Neutrophil (primary cell): ENCODE measurements at regions not wholly inside any gene's neighbourhood (a gene's known extent, or its start where the extent isn't known, plus 50 kb on each side); places are given as distances from the start of the nearest gene placed in this dataset.

Source experiments
- H3K27ac ChIP-seq: fragments of 200-600 bp; sonication (generic); 2 replicates; pipeline ENCODE4 v1.5.1; 2016; ENCODE audit warnings: mild to moderate bottlenecking, moderate library complexity
- H3K27me3 ChIP-seq: fragments of 200-600 bp; sonication (generic); 2 replicates; pipeline ENCODE4 v1.6.0; 2016; ENCODE audit warnings: mild to moderate bottlenecking
- H3K36me3 ChIP-seq: fragments of 200-600 bp; sonication (generic); 2 replicates; pipeline ENCODE4 v1.5.1; 2017
- H3K4me1 ChIP-seq, 2 experiments: fragments of 200-600 bp in 1 of 2; sonication (generic) in 1 of 2; 1 replicate in 1 of 2; 2 replicates in 1 of 2; pipeline versions ENCODE4 v1.5.1 to v1.6.1; 2013 to 2016; ENCODE audit warnings: low read depth in 1 of 2, low read length in 1 of 2, mild to moderate bottlenecking in 1 of 2, moderate library complexity in 1 of 2; ENCODE audit not compliant: control insufficient read depth in 1 of 2, insufficient read depth in 1 of 2
- H3K4me3 ChIP-seq, 2 experiments: fragments of 200-600 bp in 1 of 2; sonication (generic) in 1 of 2; 1 replicate in 1 of 2; 2 replicates in 1 of 2; pipeline ENCODE4 v1.5.1; 2013 to 2016; ENCODE audit warnings: low read depth in 1 of 2, low read length in 1 of 2, mild to moderate bottlenecking in 1 of 2, moderate library complexity in 1 of 2
- H3K9me3 ChIP-seq: fragments of 200-600 bp; sonication (generic); 2 replicates; pipeline ENCODE4 v1.5.1; 2016
- CTCF ChIP-seq: fragments of 200-600 bp; sonication (generic); IDR thresholded peaks from 2 replicates; pipeline ENCODE4 v1.5.1; 2016; ENCODE audit warnings: antibody characterized with exemption

- no peak for TF ChIP-seq CTCF
- Histone ChIP-seq H3K27me3 (peaks cover 58% of the 10 kb centered on the region), H3K9me3 (no peaks in the 10 kb centered on the region), H3K4me3 (no peak overlapping the region), H3K36me3 (no peaks in the 10 kb centered on the region), H3K27ac (no peak overlapping the region), H3K4me1 (no peaks in the 10 kb centered on the region)
Observed at GRCh38 chr7:374706-375311, 84.8 kb downstream of the FOXL3 start.

- H3K4me1 ChIP-seq = no peaks in the 10 kb centered on the region
- no peak overlapping the region for H3K4me3 ChIP-seq
- H3K27ac ChIP-seq = no peak overlapping the region
- no peaks in the 10 kb centered on the region for H3K9me3 ChIP-seq
- peaks cover 63% of the 10 kb centered on the region for H3K27me3 ChIP-seq
- no peak for TF ChIP-seq CTCF
- no peaks in the 10 kb centered on the region for H3K36me3 ChIP-seq
Observed at GRCh38 chr7:375321-375831, 85.4 kb downstream of the FOXL3 start.

- no peak overlapping the region for H3K4me3 ChIP-seq
- no peaks in the 10 kb centered on the region for H3K36me3 ChIP-seq
- no peaks in the 10 kb centered on the region for H3K9me3 ChIP-seq
- H3K4me1 ChIP-seq = no peaks in the 10 kb centered on the region
- H3K27ac ChIP-seq = no peak overlapping the region
- peaks cover 69% of the 10 kb centered on the region for H3K27me3 ChIP-seq
- TF ChIP-seq CTCF = no peak
Observed at GRCh38 chr7:375901-376305, 85.9 kb downstream of the FOXL3 start.

GRCh38 chr7:376306-377079, 86.5 kb downstream of the FOXL3 start:
- H3K4me1 ChIP-seq = no peaks in the 10 kb centered on the region
- H3K27me3 ChIP-seq = peaks cover 75% of the 10 kb centered on the region

More at GRCh38 chr7:376306-377079, 86.5 kb downstream of the FOXL3 start:
- no peak for TF ChIP-seq CTCF
- Histone ChIP-seq H3K27ac (no peak overlapping the region), H3K36me3 (no peaks in the 10 kb centered on the region), H3K4me3 (no peak overlapping the region), H3K9me3 (no peaks in the 10 kb centered on the region)
